ENCODE measurements at regions not wholly inside any gene's neighbourhood (a gene's known extent, or its start where the extent isn't known, plus 50 kb on each side); places are given as distances from the start of the nearest gene placed in this dataset.

- no peak for TF ChIP-seq CTCF (IDR thresholded peaks at IDR 0.05; ENCODE audit: low read depth, low read length)
- H3K4me3 ChIP-seq (ENCODE audit: low read depth, low read length), result no peak overlapping the region
Observed at GRCh38 chr6:144721232-144721631, 436.1 kb downstream of the UTRN start.

- no peak overlapping the region for H3K4me3 ChIP-seq (ENCODE audit: low read depth, low read length)
Observed at GRCh38 chr6:144722154-144722737, 437.1 kb downstream of the UTRN start.

GRCh38 chr6:144722925-144723324 is 437.8 kb downstream of the UTRN start:
- TF ChIP-seq CTCF (IDR thresholded peaks at IDR 0.05; ENCODE audit: low read depth, low read length), result no peak
- no peak overlapping the region for H3K4me3 ChIP-seq (ENCODE audit: low read depth, low read length)

More at GRCh38 chr6:144722154-144722737, 437.1 kb downstream of the UTRN start:
- no peak for TF ChIP-seq CTCF (IDR thresholded peaks at IDR 0.05; ENCODE audit: low read depth, low read length)

- TF ChIP-seq CTCF (IDR thresholded peaks at IDR 0.05; ENCODE audit: low read depth, low read length), result no peak
- H3K4me3 ChIP-seq (ENCODE audit: low read depth, low read length), result no peak overlapping the region
Observed at GRCh38 chr6:144723431-144723830, 438.3 kb downstream of the UTRN start.

GRCh38 chr6:144724818-144725217 is 439.7 kb downstream of the UTRN start:
- H3K4me3 ChIP-seq (ENCODE audit: low read depth, low read length), result no peak overlapping the region
- no peak for TF ChIP-seq CTCF (IDR thresholded peaks at IDR 0.05; ENCODE audit: low read depth, low read length)

- H3K4me3 ChIP-seq (ENCODE audit: low read depth, low read length), result no peak overlapping the region
- TF ChIP-seq CTCF (IDR thresholded peaks at IDR 0.05; ENCODE audit: low read depth, low read length), result no peak
Observed at GRCh38 chr6:144725736-144726522, 440.8 kb downstream of the UTRN start.

- no peak overlapping the region for H3K4me3 ChIP-seq (ENCODE audit: low read depth, low read length)
- no peak for TF ChIP-seq CTCF (IDR thresholded peaks at IDR 0.05; ENCODE audit: low read depth, low read length)
Observed at GRCh38 chr6:144728804-144729203, 443.7 kb downstream of the UTRN start.

Measured in WI38 (cell line).